Small intestine (tissue), 7 donors: ENCODE measurements at regions not wholly inside any gene's neighbourhood (a gene's known extent, or its start where the extent isn't known, plus 50 kb on each side); places are given as distances from the start of the nearest gene placed in this dataset.
"Not testable (repeated sequence)": the region's sequence is repeated elsewhere in the genome, so short reads cannot be mapped to it uniquely, and the experiment has no call there.

Experiments used
- DNase-seq, 2 donors: peaks; one replicate each; pipeline versions ENCODE4 v3.0.0 to v3.0.0-alpha.2; 2013
- FAIRE-seq: peaks from 2 replicates; lab custom pipeline; 2012; peaks lifted over from hg19 to GRCh38; lab: Jason Lieb, UNC
- H3K27ac ChIP-seq, 3 donors: one replicate each; pipeline ENCODE4 v1.5.1; 2013; ENCODE audit warnings: low read length in 2 of 3, mild to moderate bottlenecking in 2 of 3, control low read depth in 1 of 3, inconsistent platforms in 1 of 3, low read depth in 1 of 3, moderate library complexity in 1 of 3
- H3K27me3 ChIP-seq, 3 donors: one replicate each; pipeline ENCODE4 v1.6.1; 2013; ENCODE audit warnings: low read length in 3 of 3, inconsistent platforms in 1 of 3; ENCODE audit not compliant: control insufficient read depth in 3 of 3, insufficient read depth in 3 of 3
- H3K36me3 ChIP-seq, 3 donors: one replicate each; pipeline ENCODE4 v1.6.1; 2013; ENCODE audit warnings: low read length in 3 of 3, inconsistent platforms in 1 of 3, low read depth in 1 of 3, mild to moderate bottlenecking in 1 of 3, moderate library complexity in 1 of 3; ENCODE audit not compliant: control insufficient read depth in 3 of 3, insufficient read depth in 2 of 3
- H3K4me1 ChIP-seq, 3 donors: one replicate each; pipeline ENCODE4 v1.6.1; 2013; ENCODE audit warnings: low read length in 2 of 3, inconsistent platforms in 1 of 3, low read depth in 1 of 3, mild to moderate bottlenecking in 1 of 3, moderate library complexity in 1 of 3; ENCODE audit not compliant: control insufficient read depth in 3 of 3, insufficient read depth in 2 of 3
- H3K4me3 ChIP-seq, 3 donors: one replicate each; pipeline ENCODE4 v1.5.1; 2013; ENCODE audit warnings: low read length in 3 of 3, control low read depth in 1 of 3, inconsistent platforms in 1 of 3, low read depth in 1 of 3, mild to moderate bottlenecking in 1 of 3, moderate library complexity in 1 of 3
- H3K9me3 ChIP-seq, 2 donors: one replicate each; pipeline ENCODE4 v1.6.1; 2013; ENCODE audit warnings: low read depth in 1 of 2, low read length in 1 of 2; ENCODE audit not compliant: control insufficient read depth in 2 of 2, insufficient read depth in 1 of 2
- WGBS, 3 donors: extraction: QIAGEN DNeasy Blood & Tissue Kit; methylation state at CpG; one replicate each; pipeline ENCODE4 v1.1.7; 2013; 5-methylcytosine and 5-hydroxymethylcytosine counted together
- donor health status: healthy with polysubstance abuse.
- donor health status: control.
- donor health status: control.
- donor health status: Bipolar disorder and iron deficiency.
- donor health status: healthy.

DNA sequence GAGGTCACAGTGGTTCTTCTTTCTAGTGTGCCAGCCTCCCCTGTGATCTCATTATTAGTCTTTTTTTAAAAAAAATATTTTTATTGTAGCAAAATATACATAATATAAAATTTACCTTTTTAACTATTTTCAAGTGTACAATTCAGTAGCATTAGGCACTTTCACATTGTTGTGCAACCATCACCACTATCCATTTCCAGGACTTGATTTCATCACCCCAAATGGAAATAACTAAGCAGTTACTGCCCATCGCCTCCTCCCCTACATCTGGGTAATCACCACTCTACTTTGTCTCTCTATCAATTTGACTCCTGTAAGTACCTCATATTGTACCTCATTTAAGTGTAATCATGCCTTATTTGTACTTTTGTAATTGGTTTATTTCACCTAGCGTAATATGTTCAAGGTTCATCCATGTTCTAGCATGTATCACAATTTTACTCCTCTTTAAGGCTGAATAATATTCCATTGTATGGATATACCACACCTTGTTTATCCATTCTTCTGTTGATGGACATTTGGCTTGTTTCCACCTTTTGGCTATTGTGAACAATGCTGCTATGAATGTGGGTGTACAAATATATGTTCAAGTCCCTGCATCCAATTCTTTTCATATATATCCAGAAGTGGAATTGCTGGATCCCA, 68.6 kb upstream of the FYN start:
- DNase-seq (no peak), FAIRE-seq (no peak)
- WGBS, 3 donors = 83 to 91% (median 90%) methylated on average over 2 of the region's 2 CpGs
- Histone ChIP-seq H3K27ac (no peak overlapping the region), H3K4me3 (no peak overlapping the region), H3K36me3 (no peaks in the 10 kb centered on the region), H3K9me3 (no peaks in the 10 kb centered on the region), H3K4me1 (no peaks in the 10 kb centered on the region), H3K27me3 (no peaks in the 10 kb centered on the region)

GRCh38 chr6:111942561-111942960, 69.3 kb upstream of the FYN start:
- WGBS, 3 donors = 87 to 95% (median 89%) methylated on average over 2 of the region's 2 CpGs
- Histone ChIP-seq H3K4me3 (no peak overlapping the region), H3K36me3 (no peaks in the 10 kb centered on the region), H3K27ac (no peak overlapping the region), H3K4me1 (no peaks in the 10 kb centered on the region), H3K27me3 (no peaks in the 10 kb centered on the region), H3K9me3 (no peaks in the 10 kb centered on the region)
- FAIRE-seq = no peak
- no peak for DNase-seq

- no peaks in the 10 kb centered on the region for H3K9me3 ChIP-seq
- FAIRE-seq (no peak), DNase-seq (no peak)
- H3K4me3 ChIP-seq = no peak overlapping the region
- H3K27me3 ChIP-seq = no peaks in the 10 kb centered on the region
- no peak overlapping the region for H3K27ac ChIP-seq
- WGBS, 3 donors = 76 to 86% (median 82%) methylated on average over 3 of the region's 3 CpGs
- H3K4me1 ChIP-seq = no peaks in the 10 kb centered on the region
- H3K36me3 ChIP-seq = no peaks in the 10 kb centered on the region
Observed at GRCh38 chr6:111943266-111943665, 70.0 kb upstream of the FYN start.

- WGBS, 3 donors = 88 to 91% (median 89%) methylated on average over 3 of the region's 3 CpGs
- Histone ChIP-seq H3K9me3 (no peaks in the 10 kb centered on the region), H3K4me1 (no peaks in the 10 kb centered on the region), H3K27me3 (no peaks in the 10 kb centered on the region), H3K4me3 (no peak overlapping the region), H3K27ac (no peak overlapping the region), H3K36me3 (no peaks in the 10 kb centered on the region)
- FAIRE-seq (no peak), DNase-seq (no peak)
Observed at GRCh38 chr6:111943726-111944125, 70.5 kb upstream of the FYN start.

DNA sequence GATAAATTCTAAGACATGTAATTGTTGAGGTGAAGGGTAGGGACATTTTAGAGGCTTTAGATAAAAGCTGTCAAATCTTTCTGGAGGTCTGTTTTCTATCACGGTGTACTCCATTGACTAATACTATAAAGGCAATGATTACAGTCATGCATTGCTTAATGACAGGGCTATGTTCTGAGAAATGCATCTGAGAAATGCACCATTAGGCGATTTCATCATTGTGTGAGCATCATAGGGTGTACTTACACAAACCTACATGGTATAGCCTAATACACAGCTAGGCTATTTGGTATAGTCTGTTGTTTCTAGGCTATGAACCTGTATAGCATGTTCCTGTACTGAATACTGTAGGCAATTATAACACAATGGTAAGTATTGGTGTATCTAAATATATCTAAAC, 71.3 kb upstream of the FYN start:
- Histone ChIP-seq H3K4me1 (no peaks in the 10 kb centered on the region), H3K27ac (no peak overlapping the region), H3K36me3 (no peaks in the 10 kb centered on the region), H3K9me3 (no peaks in the 10 kb centered on the region), H3K27me3 (no peaks in the 10 kb centered on the region), H3K4me3 (no peak overlapping the region)
- DNase-seq = no peak
- FAIRE-seq = no peak
- 77 to 85% (median 82%) methylated on average over 2 of the region's 2 CpGs for WGBS, 3 donors

DNA sequence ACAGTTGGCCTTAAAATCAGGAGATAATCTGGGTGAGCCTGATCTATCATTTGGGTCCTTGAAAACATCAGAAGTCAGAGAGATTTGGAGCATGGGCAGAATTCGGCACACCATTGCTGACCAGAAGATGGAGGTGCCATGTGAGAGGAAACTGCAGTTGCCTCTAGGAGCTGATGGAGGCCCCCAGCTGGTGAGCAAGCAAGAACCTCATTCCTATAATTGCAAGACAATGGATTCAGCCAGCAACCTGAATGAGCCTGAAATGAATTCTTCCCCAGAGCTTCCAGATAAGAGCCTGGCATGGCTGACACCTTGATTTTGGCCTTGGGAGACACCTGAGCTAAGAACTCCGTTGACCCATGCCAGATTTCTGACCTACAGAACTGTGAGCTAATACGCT, 76.3 kb upstream of the FYN start:
- no peak for FAIRE-seq
- Histone ChIP-seq H3K36me3 (no peaks in the 10 kb centered on the region), H3K27me3 (peaks cover 0 to 19% (median 0%) of the 10 kb centered on the region in 3 donors), H3K4me3 (no peak overlapping the region), H3K27ac (no peak overlapping the region), H3K9me3 (no peaks in the 10 kb centered on the region), H3K4me1 (no peaks in the 10 kb centered on the region)
- 72 to 86% (median 75%) methylated on average over 3 of the region's 3 CpGs for WGBS, 3 donors
- DNase-seq = no peak

GRCh38 chr6:111949984-111950383, 76.7 kb upstream of the FYN start:
- H3K27me3 ChIP-seq = peaks cover 0 to 19% (median 0%) of the 10 kb centered on the region in 3 donors
- H3K27ac ChIP-seq, H3K36me3 ChIP-seq, H3K9me3 ChIP-seq, DNase-seq, FAIRE-seq, H3K4me3 ChIP-seq, H3K4me1 ChIP-seq: not testable (repeated sequence)
- 60 to 81% (median 73%) methylated on average over 3 of the region's 3 CpGs for WGBS, 3 donors

GRCh38 chr6:111950661-111951496, 77.6 kb upstream of the FYN start:
- DNase-seq (no peak), FAIRE-seq (no peak)
- H3K4me1 ChIP-seq = no peaks in the 10 kb centered on the region
- peaks cover 0 to 19% (median 0%) of the 10 kb centered on the region in 3 donors for H3K27me3 ChIP-seq
- H3K27ac ChIP-seq = no peak overlapping the region
- no peaks in the 10 kb centered on the region for H3K9me3 ChIP-seq
- no peak overlapping the region for H3K4me3 ChIP-seq
- WGBS, 3 donors = 85 to 89% (median 86%) methylated on average over 11 of the region's 11 CpGs
- no peaks in the 10 kb centered on the region for H3K36me3 ChIP-seq
